Hepatocyte (in vitro differentiated cells): ENCODE measurements at regions not wholly inside any gene's neighbourhood (a gene's known extent, or its start where the extent isn't known, plus 50 kb on each side); places are given as distances from the start of the nearest gene placed in this dataset.

Experiments used
- DNase-seq: peaks from one replicate; pipeline ENCODE4 v3.0.0-alpha.2; 2016; ENCODE audit warnings: low spot score
- H2AFZ ChIP-seq: fragments of 200-600 bp; sonication (generic); 2 replicates; pipeline ENCODE4 v1.6.0; 2016; ENCODE audit warnings: antibody characterized with exemption, mild to moderate bottlenecking
- H3K27ac ChIP-seq: fragments of 200-600 bp; sonication (generic); 2 replicates; pipeline ENCODE4 v1.5.1; 2016; ENCODE audit warnings: mild to moderate bottlenecking
- H3K27me3 ChIP-seq: fragments of 200-600 bp; sonication (generic); 2 replicates; pipeline ENCODE4 v1.6.1; 2016
- H3K36me3 ChIP-seq: fragments of 200-600 bp; sonication (generic); replicated peaks from 2 replicates; pipeline ENCODE4 v1.5.1; 2016; ENCODE audit warnings: low read depth; ENCODE audit not compliant: insufficient read depth
- H3K4me1 ChIP-seq: fragments of 200-600 bp; sonication (generic); 2 replicates; pipeline ENCODE4 v1.5.1; 2016; ENCODE audit warnings: mild to moderate bottlenecking, moderate library complexity; ENCODE audit not compliant: insufficient read depth
- H3K4me2 ChIP-seq: fragments of 200-600 bp; sonication (generic); 2 replicates; pipeline ENCODE4 v1.6.0; 2016
- H3K4me3 ChIP-seq: fragments of 200-600 bp; sonication (generic); 2 replicates; pipeline ENCODE4 v1.5.1; 2016; ENCODE audit warnings: mild to moderate bottlenecking
- H3K79me2 ChIP-seq: fragments of 200-600 bp; sonication (generic); 2 replicates; pipeline ENCODE4 v1.6.0; 2017; ENCODE audit warnings: mild to moderate bottlenecking
- H3K9me2 ChIP-seq: fragments of 200-600 bp; sonication (generic); replicated peaks from 2 replicates; pipeline ENCODE4 v1.6.0; 2017; ENCODE audit warnings: mild to moderate bottlenecking; ENCODE audit not compliant: insufficient read depth
- H3K9me3 ChIP-seq: fragments of 200-600 bp; sonication (generic); 2 replicates; pipeline ENCODE4 v1.5.1; 2016; ENCODE audit warnings: low read depth, mild to moderate bottlenecking
- H4K20me1 ChIP-seq: fragments of 200-600 bp; sonication (generic); 2 replicates; pipeline ENCODE4 v1.6.0; 2016; ENCODE audit warnings: mild to moderate bottlenecking; ENCODE audit not compliant: insufficient read depth, poor library complexity, severe bottlenecking
- EZH2 ChIP-seq: fragments of 200-600 bp; sonication (generic); IDR thresholded peaks from 2 replicates; pipeline ENCODE4 v1.6.1; 2016; ENCODE audit warnings: antibody characterized with exemption, mild to moderate bottlenecking, borderline replicate concordance
- EZH2phosphoT487 ChIP-seq: fragments of 200-600 bp; sonication (generic); IDR thresholded peaks from one replicate; pipeline ENCODE4 v1.6.1; 2018; ENCODE audit warnings: antibody characterized with exemption, mild to moderate bottlenecking, low read depth, moderate library complexity; ENCODE audit not compliant: unreplicated experiment, severe bottlenecking
- WGBS: methylation state at CpG from one replicate; pipeline ENCODE4 v1.1.6; 2016; ENCODE audit warnings: low lambda C conversion rate; ENCODE audit errors: missing lambda C conversion rate; 5-methylcytosine and 5-hydroxymethylcytosine counted together
- TF ChIP-seq, protein P1 (sequence below): fragments of 200-600 bp; sonication (generic); IDR thresholded peaks from 2 replicates; pipeline ENCODE4 v1.5.1; 2016; ENCODE audit warnings: antibody characterized with exemption, mild to moderate bottlenecking; ENCODE audit not compliant: poor library complexity

DNA sequence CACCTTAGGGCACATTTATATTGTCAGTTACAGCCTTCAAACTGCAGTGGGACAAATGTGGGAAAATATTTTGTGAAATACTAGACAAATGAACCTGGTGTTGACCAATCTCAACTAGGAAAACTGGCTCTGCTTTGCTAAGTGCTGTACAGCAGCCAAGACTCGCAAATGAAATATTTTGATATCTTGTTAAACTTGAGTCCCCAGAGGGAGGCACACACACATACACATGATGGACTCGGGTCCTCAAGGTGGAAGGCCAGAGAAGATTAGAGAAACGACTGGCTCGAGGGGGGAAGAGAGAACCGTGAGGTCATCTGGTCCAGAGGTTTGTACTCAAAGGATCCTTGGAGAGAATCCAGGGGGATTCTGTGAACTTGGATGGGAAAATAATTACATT is 67.3 kb upstream of the JAG1 start:
- H2AFZ ChIP-seq, result no peak overlapping the region
- H3K4me1 ChIP-seq, result peaks cover 3% of the 10 kb centered on the region
- DNase-seq, result no peak
- TF ChIP-seq EZH2 (no peak), EZH2phosphoT487 (no peak)
- TF ChIP-seq, protein P1, sequence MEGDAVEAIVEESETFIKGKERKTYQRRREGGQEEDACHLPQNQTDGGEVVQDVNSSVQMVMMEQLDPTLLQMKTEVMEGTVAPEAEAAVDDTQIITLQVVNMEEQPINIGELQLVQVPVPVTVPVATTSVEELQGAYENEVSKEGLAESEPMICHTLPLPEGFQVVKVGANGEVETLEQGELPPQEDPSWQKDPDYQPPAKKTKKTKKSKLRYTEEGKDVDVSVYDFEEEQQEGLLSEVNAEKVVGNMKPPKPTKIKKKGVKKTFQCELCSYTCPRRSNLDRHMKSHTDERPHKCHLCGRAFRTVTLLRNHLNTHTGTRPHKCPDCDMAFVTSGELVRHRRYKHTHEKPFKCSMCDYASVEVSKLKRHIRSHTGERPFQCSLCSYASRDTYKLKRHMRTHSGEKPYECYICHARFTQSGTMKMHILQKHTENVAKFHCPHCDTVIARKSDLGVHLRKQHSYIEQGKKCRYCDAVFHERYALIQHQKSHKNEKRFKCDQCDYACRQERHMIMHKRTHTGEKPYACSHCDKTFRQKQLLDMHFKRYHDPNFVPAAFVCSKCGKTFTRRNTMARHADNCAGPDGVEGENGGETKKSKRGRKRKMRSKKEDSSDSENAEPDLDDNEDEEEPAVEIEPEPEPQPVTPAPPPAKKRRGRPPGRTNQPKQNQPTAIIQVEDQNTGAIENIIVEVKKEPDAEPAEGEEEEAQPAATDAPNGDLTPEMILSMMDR, result no peak
- 83% methylated on average over 5 of the region's 5 CpGs for WGBS
- no peak overlapping the region for H3K4me3 ChIP-seq
- H3K27ac ChIP-seq, result no peak overlapping the region
- H3K9me2 ChIP-seq, result no peaks in the 10 kb centered on the region
- no peaks in the 10 kb centered on the region for H4K20me1 ChIP-seq
- H3K9me3 ChIP-seq, result no peaks in the 10 kb centered on the region
- H3K79me2 ChIP-seq, result no peaks in the 10 kb centered on the region
- H3K36me3 ChIP-seq, result no peaks in the 10 kb centered on the region
- no peaks in the 10 kb centered on the region for H3K27me3 ChIP-seq
- H3K4me2 ChIP-seq, result no peak overlapping the region

DNA sequence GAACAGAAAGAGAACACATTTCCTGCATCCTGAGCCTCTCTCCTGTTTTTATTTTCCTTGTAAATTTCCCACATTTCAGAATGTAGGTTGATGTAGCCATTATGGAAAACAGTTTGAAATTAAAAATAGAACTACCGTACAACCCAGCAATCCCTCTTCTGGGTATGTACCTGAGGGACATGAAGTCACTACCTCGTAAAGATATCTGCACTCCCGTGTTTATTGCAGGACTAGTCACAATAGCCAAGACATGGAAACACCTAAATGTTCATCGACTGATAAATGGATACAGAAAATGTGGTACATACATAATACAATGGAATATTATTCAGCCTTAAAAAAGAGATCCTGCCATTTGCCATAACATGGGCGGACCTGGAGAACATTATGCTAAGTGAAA is 72.0 kb upstream of the JAG1 start:
- TF ChIP-seq EZH2phosphoT487 (no peak), EZH2 (no peak)
- TF ChIP-seq, protein P1, result no peak
- DNase-seq, result no peak
- Histone ChIP-seq H3K79me2 (no peaks in the 10 kb centered on the region), H3K4me2 (no peak overlapping the region), H3K27me3 (no peaks in the 10 kb centered on the region), H3K27ac (no peak overlapping the region), H2AFZ (no peak overlapping the region), H3K36me3 (no peaks in the 10 kb centered on the region), H3K4me1 (peaks cover 6% of the 10 kb centered on the region), H4K20me1 (no peaks in the 10 kb centered on the region), H3K9me3 (no peaks in the 10 kb centered on the region), H3K4me3 (no peak overlapping the region), H3K9me2 (no peaks in the 10 kb centered on the region)
- WGBS, result 88% methylated on average over 5 of the region's 5 CpGs

DNA sequence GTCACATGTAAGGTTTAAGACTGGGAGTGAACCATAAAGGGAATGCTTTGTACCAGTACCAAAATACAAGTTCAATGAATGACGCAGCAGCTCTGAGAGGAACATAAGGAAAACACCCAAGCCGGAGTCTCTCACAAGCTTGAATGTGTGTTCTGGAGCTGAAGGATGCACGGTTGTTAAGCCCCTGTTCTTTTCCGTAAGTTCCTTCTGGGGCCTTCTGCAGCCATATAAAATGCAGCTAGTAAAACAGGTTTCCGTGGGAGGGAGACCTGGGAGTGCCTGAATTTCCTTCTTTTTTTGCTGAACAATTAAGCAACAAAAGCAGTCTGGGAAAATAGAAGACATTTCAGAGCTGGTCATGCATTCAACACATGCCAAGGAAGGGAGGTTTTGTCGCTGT is 73.2 kb upstream of the JAG1 start:
- H3K9me3 ChIP-seq, result no peaks in the 10 kb centered on the region
- no peaks in the 10 kb centered on the region for H3K27me3 ChIP-seq
- DNase-seq, result peak; percentile 37
- H3K4me2 ChIP-seq, result peak overlapping the region; percentile 35
- H3K4me1 ChIP-seq, result peaks cover 6% of the 10 kb centered on the region
- TF ChIP-seq, protein P1, result no peak
- TF ChIP-seq EZH2phosphoT487 (no peak), EZH2 (no peak)
- H3K9me2 ChIP-seq, result no peaks in the 10 kb centered on the region
- 52% methylated on average over 6 of the region's 6 CpGs for whole genome bisulfite sequencing
- no peaks in the 10 kb centered on the region for H3K36me3 ChIP-seq
- H3K4me3 ChIP-seq, result no peak overlapping the region
- no peaks in the 10 kb centered on the region for H4K20me1 ChIP-seq
- peak overlapping the region; percentile 4 for H2AFZ ChIP-seq
- H3K27ac ChIP-seq, result peak overlapping the region; percentile 57
- no peaks in the 10 kb centered on the region for H3K79me2 ChIP-seq

DNA sequence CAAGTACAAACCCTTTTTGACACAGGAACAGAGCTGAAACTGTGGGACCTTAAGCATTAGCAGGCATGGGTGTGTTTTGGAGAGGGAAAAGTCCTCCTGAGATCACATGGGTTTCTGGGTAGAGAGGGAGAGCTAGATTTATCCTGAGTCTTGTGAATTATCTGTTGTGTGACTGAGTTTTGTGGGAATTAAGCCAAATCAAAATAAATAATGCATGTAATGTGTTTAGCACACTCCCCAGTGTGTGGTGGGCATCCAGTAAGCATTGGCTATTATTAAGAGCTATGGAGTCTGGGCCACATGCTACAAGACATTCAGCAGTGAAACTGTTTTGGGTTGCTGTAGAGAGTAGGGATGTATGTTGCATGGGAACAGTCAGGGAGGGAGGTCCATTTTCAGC is 75.3 kb upstream of the JAG1 start:
- Histone ChIP-seq H3K9me2 (no peaks in the 10 kb centered on the region), H3K27ac (no peak overlapping the region), H3K4me1 (peaks cover 6% of the 10 kb centered on the region), H3K27me3 (no peaks in the 10 kb centered on the region), H3K4me3 (no peak overlapping the region), H2AFZ (no peak overlapping the region), H3K36me3 (no peaks in the 10 kb centered on the region), H3K4me2 (no peak overlapping the region), H3K79me2 (no peaks in the 10 kb centered on the region), H3K9me3 (no peaks in the 10 kb centered on the region), H4K20me1 (no peaks in the 10 kb centered on the region)
- DNase-seq, result no peak
- TF ChIP-seq EZH2 (no peak), EZH2phosphoT487 (no peak)
- TF ChIP-seq, protein P1, result no peak
